ENCODE measurements at regions not wholly inside any gene's neighbourhood (a gene's known extent, or its start where the extent isn't known, plus 50 kb on each side); places are given as distances from the start of the nearest gene placed in this dataset.

DNA sequence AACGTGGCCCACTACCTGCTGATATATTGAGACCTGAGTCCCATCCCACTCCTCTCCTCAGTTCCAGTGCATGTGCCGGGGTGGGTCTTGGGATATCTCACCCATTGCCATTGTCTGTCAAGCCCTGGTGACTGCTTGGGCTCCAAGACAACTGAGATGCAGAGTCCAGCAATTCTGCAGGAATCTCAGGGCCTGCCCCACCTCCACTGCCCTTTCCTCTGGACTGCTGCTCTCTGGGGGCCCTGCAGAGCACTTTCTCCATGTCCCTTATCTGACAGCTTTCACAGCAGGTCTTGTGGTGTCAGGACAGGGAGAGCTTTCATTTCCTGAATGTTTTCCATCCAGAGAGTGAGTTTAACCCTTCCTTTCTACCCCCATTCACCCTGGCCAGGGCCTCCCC lies 152.9 kb downstream of the ARL4C start:
- Histone ChIP-seq H4K20me1 (ENCODE audit: insufficient read depth, low read length) (no peaks in the 10 kb centered on the region), H3K27ac (ENCODE audit: extremely low read length, insufficient read depth, low read length) (no peak overlapping the region), H3K4me1 (ENCODE audit: insufficient read depth, low read length) (no peaks in the 10 kb centered on the region), H3K36me3 (replicated peaks in 1 of 2; ENCODE audit: control insufficient read depth in 1 of 2, insufficient read depth in 2 of 2, low read length in 2 of 2) (no peaks in the 10 kb centered on the region), H2AFZ (ENCODE audit: low read length) (no peak overlapping the region), H3K79me2 (ENCODE audit: insufficient read depth, low read length) (no peaks in the 10 kb centered on the region), H3K9me3 (ENCODE audit: low read length) (no peaks in the 10 kb centered on the region), H3K4me2 (ENCODE audit: low read depth, low read length) (no peak overlapping the region), H3K27me3 (ENCODE audit: control insufficient read depth in 1 of 2, insufficient read depth in 2 of 2, low read length in 2 of 2) (no peaks in the 10 kb centered on the region), H3K4me3 (replicated peaks in 1 of 3; ENCODE audit: insufficient read depth in 1 of 3, low read depth in 2 of 3, low read length in 3 of 3) (no peak overlapping the region), H3K9ac (ENCODE audit: insufficient read depth, low read depth, low read length) (no peak overlapping the region)
- BruUV-seq (replicated peaks): no TSS peak
- WGBS (ENCODE audit: low lambda C conversion rate): 38% methylated on average over 2 of the region's 2 CpGs
- ATAC-seq (no peak), DNase-seq (ENCODE audit: low spot score) (no peak), FAIRE-seq (no peak)
- intact Hi-C loops (cut with micrococcal nuclease; ENCODE audit: unreplicated experiment) (no loop called here), in situ Hi-C loops (cut with HindIII; ENCODE audit: extremely low pct_ligation_motif_present, low pct_unique_long_range_greater_than_20kb) (no loop called here)
- ChIA-PET CTCF (ENCODE audit: low intra/inter-chr PET ratio, low total read pairs) (no interaction called here), POLR2A (no interaction called here)
- TF ChIP-seq ZNF619 (CRISPR knock-in tag; IDR thresholded peaks at IDR 0.05): no peak
- TF ChIP-seq, protein P1, sequence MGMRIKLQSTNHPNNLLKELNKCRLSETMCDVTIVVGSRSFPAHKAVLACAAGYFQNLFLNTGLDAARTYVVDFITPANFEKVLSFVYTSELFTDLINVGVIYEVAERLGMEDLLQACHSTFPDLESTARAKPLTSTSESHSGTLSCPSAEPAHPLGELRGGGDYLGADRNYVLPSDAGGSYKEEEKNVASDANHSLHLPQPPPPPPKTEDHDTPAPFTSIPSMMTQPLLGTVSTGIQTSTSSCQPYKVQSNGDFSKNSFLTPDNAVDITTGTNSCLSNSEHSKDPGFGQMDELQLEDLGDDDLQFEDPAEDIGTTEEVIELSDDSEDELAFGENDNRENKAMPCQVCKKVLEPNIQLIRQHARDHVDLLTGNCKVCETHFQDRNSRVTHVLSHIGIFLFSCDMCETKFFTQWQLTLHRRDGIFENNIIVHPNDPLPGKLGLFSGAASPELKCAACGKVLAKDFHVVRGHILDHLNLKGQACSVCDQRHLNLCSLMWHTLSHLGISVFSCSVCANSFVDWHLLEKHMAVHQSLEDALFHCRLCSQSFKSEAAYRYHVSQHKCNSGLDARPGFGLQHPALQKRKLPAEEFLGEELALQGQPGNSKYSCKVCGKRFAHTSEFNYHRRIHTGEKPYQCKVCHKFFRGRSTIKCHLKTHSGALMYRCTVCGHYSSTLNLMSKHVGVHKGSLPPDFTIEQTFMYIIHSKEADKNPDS (CRISPR knock-in tag; IDR thresholded peaks at IDR 0.05): no peak
- TF ChIP-seq, protein P2, sequence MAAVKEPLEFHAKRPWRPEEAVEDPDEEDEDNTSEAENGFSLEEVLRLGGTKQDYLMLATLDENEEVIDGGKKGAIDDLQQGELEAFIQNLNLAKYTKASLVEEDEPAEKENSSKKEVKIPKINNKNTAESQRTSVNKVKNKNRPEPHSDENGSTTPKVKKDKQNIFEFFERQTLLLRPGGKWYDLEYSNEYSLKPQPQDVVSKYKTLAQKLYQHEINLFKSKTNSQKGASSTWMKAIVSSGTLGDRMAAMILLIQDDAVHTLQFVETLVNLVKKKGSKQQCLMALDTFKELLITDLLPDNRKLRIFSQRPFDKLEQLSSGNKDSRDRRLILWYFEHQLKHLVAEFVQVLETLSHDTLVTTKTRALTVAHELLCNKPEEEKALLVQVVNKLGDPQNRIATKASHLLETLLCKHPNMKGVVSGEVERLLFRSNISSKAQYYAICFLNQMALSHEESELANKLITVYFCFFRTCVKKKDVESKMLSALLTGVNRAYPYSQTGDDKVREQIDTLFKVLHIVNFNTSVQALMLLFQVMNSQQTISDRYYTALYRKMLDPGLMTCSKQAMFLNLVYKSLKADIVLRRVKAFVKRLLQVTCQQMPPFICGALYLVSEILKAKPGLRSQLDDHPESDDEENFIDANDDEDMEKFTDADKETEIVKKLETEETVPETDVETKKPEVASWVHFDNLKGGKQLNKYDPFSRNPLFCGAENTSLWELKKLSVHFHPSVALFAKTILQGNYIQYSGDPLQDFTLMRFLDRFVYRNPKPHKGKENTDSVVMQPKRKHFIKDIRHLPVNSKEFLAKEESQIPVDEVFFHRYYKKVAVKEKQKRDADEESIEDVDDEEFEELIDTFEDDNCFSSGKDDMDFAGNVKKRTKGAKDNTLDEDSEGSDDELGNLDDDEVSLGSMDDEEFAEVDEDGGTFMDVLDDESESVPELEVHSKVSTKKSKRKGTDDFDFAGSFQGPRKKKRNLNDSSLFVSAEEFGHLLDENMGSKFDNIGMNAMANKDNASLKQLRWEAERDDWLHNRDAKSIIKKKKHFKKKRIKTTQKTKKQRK (IDR thresholded peaks at IDR 0.05; ENCODE audit: low read length): no peak

GRCh38 chr2:234343372-234343771 lies 153.5 kb downstream of the ARL4C start:
- no peak for FAIRE-seq
- ATAC-seq: no peak
- CTCF ChIA-PET (ENCODE audit: low intra/inter-chr PET ratio, low total read pairs): no interaction called here

More at GRCh38 chr2:234343372-234343771, 153.5 kb downstream of the ARL4C start:
- H3K9me3 ChIP-seq (ENCODE audit: low read length): no peaks in the 10 kb centered on the region
- H3K4me1 ChIP-seq (ENCODE audit: insufficient read depth, low read length): no peaks in the 10 kb centered on the region
- H3K79me2 ChIP-seq (ENCODE audit: insufficient read depth, low read length): no peaks in the 10 kb centered on the region
- POLR2A ChIA-PET: no interaction called here
- no peak overlapping the region for H3K4me2 ChIP-seq (ENCODE audit: low read depth, low read length)
- H3K27me3 ChIP-seq (ENCODE audit: control insufficient read depth in 1 of 2, insufficient read depth in 2 of 2, low read length in 2 of 2): no peaks in the 10 kb centered on the region
- H3K9ac ChIP-seq (ENCODE audit: insufficient read depth, low read depth, low read length): no peak overlapping the region
- H3K36me3 ChIP-seq (replicated peaks in 1 of 2; ENCODE audit: control insufficient read depth in 1 of 2, insufficient read depth in 2 of 2, low read length in 2 of 2): no peaks in the 10 kb centered on the region
- H3K4me3 ChIP-seq (replicated peaks in 1 of 3; ENCODE audit: insufficient read depth in 1 of 3, low read depth in 2 of 3, low read length in 3 of 3): no peak overlapping the region
- H2AFZ ChIP-seq (ENCODE audit: low read length): no peak overlapping the region
- BruUV-seq (replicated peaks): no TSS peak
- in situ Hi-C loops (cut with HindIII; ENCODE audit: extremely low pct_ligation_motif_present, low pct_unique_long_range_greater_than_20kb): no loop called here
- intact Hi-C loops (cut with micrococcal nuclease; ENCODE audit: unreplicated experiment): no loop called here
- WGBS (ENCODE audit: low lambda C conversion rate): 61% methylated on average over 1 of the region's 1 CpG
- DNase-seq (ENCODE audit: low spot score): no peak
- H3K27ac ChIP-seq (ENCODE audit: extremely low read length, insufficient read depth, low read length): no peak overlapping the region
- TF ChIP-seq, protein P3, sequence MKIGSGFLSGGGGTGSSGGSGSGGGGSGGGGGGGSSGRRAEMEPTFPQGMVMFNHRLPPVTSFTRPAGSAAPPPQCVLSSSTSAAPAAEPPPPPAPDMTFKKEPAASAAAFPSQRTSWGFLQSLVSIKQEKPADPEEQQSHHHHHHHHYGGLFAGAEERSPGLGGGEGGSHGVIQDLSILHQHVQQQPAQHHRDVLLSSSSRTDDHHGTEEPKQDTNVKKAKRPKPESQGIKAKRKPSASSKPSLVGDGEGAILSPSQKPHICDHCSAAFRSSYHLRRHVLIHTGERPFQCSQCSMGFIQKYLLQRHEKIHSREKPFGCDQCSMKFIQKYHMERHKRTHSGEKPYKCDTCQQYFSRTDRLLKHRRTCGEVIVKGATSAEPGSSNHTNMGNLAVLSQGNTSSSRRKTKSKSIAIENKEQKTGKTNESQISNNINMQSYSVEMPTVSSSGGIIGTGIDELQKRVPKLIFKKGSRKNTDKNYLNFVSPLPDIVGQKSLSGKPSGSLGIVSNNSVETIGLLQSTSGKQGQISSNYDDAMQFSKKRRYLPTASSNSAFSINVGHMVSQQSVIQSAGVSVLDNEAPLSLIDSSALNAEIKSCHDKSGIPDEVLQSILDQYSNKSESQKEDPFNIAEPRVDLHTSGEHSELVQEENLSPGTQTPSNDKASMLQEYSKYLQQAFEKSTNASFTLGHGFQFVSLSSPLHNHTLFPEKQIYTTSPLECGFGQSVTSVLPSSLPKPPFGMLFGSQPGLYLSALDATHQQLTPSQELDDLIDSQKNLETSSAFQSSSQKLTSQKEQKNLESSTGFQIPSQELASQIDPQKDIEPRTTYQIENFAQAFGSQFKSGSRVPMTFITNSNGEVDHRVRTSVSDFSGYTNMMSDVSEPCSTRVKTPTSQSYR (CRISPR knock-in tag; IDR thresholded peaks at IDR 0.05; ENCODE audit: borderline replicate concordance): no peak
- TF ChIP-seq ZNF703 (CRISPR knock-in tag; IDR thresholded peaks at IDR 0.05; ENCODE audit: borderline replicate concordance) (no peak), ELF4 (CRISPR knock-in tag; IDR thresholded peaks at IDR 0.05; ENCODE audit: borderline replicate concordance) (no peak), ZNF549 (CRISPR knock-in tag; IDR thresholded peaks at IDR 0.05) (no peak), SAFB2 (CRISPR knock-in tag; IDR thresholded peaks at IDR 0.05; ENCODE audit: borderline replicate concordance, low read depth) (no peak), HES4 (CRISPR knock-in tag; IDR thresholded peaks at IDR 0.05; ENCODE audit: borderline replicate concordance) (no peak), RFXANK (CRISPR knock-in tag; IDR thresholded peaks at IDR 0.05) (no peak), CCAR2 (optimal IDR thresholded peaks at IDR 0.05; ENCODE audit: low read depth, low read length) (no peak)
- no peaks in the 10 kb centered on the region for H4K20me1 ChIP-seq (ENCODE audit: insufficient read depth, low read length)

Measured in HepG2 (cell line).